HEK293T (cell line): ENCODE measurements at regions not wholly inside any gene's neighbourhood (a gene's known extent, or its start where the extent isn't known, plus 50 kb on each side); places are given as distances from the start of the nearest gene placed in this dataset.

Experiments used
- BHLHE40 ChIP-seq: fragments of 450-650 bp; IDR thresholded peaks from 2 replicates; pipeline ENCODE4 v1.6.1; 2016; ENCODE audit warnings: mild to moderate bottlenecking, moderate library complexity, borderline replicate concordance
- FOXA1 ChIP-seq: fragments of 450-650 bp; IDR thresholded peaks from 2 replicates; pipeline ENCODE4 v1.6.1; 2016; ENCODE audit warnings: mild to moderate bottlenecking
- HDGF ChIP-seq: fragments of 450-650 bp; IDR thresholded peaks from 2 replicates; pipeline ENCODE4 v1.6.1; 2017; ENCODE audit warnings: antibody characterized with exemption, borderline replicate concordance
- SP1 ChIP-seq: fragments of 450-650 bp; IDR thresholded peaks from 2 replicates; pipeline ENCODE4 v1.6.1; 2017

DNA sequence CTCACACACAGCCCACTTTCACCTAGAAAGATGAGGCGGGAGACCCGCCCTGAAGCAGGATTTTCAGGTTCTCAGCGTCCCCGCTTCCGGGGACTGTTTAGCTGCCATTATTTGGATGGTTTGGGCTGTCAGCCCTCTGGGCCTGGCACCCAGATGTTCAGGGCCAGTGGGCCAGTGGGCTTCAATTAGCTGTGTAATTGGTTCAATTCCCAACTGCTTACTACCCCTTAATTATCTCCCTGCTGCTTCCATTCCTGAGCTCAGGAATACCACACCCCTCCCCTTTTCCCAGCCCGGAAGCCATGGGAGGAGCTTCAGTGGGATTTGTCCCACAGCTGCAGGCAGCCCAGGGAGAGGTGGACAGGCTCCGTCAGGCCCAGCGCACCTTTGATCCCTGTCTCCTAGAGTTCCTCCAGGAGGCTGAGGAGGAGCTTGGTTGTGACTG, 114.1 kb upstream of the MYCN start:
- TF ChIP-seq SP1 (no peak), HDGF (no peak), BHLHE40 (no peak), FOXA1 (no peak)
